ENCODE measurements at regions not wholly inside any gene's neighbourhood (a gene's known extent, or its start where the extent isn't known, plus 50 kb on each side); places are given as distances from the start of the nearest gene placed in this dataset.
"Not testable (repeated sequence)": the region's sequence is repeated elsewhere in the genome, so short reads cannot be mapped to it uniquely, and the experiment has no call there.

DNA sequence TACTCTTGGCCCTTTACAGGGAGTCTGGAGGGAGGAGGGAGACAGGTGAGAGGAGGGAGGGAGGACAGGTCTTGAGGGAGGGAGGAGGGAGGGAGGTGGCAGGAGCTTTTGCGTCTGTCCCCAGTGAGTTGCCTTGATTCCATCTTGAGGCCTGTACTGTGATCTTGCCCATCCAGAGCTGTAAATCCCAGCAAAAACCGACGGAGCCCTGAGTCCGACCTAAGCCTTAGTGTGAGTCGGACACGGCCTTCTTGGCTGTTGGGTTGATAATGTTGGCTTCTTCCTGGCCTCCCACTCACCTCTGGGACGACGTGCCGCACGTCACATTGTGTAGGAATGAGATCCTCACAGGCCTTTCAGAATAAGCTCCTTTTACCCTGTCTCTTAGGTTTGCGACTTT, 72.5 kb downstream of the RGS12 start:
- ATAC-seq: no peak

DNA sequence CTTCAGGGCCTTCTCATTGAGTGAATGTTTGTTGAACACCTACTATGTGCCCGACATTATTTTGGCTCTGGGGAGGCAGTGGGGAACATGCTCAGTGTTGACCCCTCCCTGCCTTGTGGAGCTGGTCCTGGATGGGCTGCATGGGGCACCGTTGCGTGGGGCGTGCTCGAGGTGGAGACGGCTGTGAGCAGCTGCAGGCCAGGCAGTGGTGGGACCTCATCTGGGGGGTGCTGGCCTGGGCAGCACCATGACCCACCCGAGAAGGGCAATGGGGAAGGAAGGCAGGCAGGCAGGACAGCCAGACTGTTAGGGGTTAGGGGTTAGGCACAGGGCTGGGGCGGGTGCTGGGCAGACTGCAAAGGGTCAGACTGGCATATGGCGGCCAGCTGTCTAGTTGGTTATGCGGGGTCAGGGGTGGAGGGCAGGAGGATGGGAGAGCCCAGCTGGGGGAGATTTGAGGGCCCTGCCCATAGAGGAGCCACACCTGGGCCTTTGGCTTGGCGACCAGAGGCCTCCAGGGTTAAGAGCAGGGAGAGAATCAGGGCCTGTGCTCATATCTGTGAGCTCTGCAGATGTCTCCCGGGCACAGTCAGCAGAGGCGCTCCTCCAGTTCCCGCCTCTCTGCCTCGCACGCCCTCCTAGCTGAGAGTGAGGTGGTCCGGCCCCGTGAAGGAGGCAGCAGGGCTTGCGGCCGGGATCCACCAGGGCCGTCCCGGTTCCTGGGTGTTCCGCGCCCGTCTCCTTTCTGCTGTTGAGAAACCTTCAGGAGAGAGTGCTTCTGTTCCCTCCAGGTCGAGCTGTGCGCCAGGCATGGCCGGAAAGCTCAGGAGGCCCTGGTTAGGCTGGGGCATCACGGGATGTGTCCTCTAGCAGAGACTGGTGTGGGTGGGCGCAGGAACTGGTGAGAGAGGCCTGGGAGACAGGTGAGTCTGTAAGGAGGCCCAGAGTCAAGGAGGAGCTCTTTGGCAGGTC, 73.3 kb downstream of the RGS12 start:
- ATAC-seq: no peak

DNA sequence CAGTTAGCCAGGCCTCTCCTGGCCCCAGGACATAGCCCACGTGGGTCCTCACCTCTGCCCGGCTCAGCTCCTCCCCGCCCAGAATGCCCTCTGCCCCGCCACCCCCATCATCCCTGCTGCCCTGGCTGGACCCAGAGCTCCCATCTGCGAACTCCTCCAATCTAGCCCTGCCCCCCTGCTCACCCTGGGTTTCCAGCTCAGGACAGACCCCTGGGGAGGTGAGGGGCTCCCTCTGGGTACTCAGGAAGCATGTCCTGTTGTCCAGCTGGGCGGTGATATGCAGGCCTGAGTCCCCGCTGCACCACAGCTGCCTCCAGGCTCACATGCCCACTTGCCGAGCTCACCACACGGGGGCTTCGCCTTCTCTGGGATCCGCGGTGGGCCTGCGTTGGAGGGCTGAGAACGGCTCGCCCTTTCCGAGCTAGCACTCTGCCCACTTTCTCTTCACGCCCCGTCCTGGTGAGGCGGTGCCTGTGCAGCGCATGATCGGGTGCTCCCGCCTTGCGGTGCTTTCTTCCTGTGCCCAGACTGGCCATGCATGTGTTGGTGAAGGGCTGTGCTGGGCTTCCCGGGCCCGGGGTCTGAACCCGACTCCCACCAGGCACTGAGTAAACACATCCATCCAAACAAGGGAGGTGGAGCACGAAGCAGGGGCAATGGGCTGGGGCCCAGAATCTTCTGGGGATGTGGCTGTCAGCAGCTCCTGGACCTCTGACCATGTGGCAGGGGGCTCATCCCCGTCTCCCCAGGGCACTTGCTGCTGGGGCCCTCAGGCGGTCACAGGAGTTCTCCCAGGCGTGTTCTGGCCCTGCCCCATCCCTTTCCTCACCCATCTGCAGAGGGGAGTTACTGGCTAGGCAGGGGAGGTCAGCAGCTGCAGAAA, 74.3 kb downstream of the RGS12 start:
- no peak for ATAC-seq

DNA sequence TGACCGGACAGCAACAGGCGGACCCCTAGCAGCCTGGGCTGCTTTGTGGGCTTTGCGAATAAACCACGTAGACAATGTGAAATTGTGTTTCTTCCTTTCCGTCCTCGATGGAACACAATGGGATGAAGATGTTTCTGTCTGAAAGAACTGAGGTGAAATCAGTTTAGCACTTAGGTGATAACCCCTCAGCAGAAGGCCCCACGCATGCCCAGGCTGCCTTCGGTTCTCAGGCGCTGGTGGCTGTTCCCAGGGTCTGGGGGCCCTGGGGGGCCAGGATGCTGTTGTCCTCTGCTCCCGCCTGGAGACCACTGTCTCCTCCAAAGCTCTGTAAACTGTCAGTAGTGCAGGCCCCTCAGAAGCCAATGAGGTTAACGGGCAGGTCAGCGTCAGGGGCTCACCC, 73.9 kb upstream of the HGFAC start:
- ATAC-seq: no peak

DNA sequence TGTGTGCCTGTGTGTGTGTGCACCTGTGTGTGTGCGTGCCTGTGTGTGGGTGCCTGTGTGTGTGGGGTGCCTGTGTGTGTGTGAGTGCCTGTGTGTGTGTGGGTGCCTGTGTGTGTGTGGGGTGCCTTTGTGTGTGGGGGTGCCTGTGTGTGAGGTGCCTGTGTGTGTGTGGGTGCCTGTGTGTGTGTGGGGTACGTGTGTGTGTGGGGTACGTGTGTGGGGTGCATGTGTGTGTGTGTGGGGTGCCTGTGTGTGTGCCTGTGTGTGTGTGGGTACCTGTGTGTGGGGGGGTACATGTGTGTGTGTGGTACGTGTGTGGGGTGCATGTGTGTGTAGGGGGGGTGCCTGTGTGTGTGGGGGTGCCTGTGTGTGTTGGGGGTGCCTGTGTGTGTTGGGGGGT, 73.4 kb upstream of the HGFAC start:
- ATAC-seq: no peak

DNA sequence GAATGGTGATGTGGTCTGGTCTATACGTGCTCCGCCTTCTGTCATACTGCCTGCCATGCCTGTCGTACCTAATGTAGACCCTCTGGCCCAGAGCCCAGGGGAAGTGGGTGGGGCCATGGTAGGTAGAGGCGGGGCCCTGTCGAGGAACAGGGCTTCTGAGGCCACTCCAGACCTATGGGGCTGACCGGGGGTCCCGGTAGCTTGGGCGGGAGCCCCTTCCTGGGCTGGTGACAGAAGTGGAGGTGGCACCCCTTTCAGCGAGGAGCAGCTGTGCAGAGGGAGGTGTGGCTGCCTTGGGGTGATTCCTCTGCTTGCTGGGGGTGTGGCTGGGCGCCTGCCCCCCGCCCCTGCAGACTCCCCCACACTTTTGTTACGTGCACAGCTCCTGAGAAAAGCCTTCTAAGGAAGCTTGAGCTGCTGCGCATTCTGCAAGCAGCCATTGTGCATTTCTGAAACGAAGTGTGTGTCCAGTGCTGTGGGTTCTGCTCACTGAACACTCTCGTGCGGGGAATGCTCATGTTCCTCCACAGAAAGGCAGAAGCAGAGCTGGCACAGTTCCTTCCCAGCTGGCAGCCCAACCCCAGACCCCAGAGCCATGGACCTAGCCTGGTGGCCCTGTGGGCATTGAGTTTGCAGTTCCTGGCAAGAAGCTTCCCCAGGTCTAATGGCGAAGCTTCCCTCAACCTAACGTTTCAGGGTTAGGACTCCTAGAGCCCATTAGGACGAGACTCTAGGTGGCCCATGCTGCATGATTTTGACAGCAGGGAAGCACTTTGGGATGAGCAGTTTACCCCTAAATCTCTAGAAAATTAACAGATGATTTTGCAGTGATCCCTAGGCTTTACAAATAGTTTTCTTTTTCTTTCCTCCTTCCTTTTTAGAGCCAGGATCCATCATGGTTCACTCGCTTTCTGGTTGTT, 72.7 kb upstream of the HGFAC start:
- ATAC-seq: no peak

DNA sequence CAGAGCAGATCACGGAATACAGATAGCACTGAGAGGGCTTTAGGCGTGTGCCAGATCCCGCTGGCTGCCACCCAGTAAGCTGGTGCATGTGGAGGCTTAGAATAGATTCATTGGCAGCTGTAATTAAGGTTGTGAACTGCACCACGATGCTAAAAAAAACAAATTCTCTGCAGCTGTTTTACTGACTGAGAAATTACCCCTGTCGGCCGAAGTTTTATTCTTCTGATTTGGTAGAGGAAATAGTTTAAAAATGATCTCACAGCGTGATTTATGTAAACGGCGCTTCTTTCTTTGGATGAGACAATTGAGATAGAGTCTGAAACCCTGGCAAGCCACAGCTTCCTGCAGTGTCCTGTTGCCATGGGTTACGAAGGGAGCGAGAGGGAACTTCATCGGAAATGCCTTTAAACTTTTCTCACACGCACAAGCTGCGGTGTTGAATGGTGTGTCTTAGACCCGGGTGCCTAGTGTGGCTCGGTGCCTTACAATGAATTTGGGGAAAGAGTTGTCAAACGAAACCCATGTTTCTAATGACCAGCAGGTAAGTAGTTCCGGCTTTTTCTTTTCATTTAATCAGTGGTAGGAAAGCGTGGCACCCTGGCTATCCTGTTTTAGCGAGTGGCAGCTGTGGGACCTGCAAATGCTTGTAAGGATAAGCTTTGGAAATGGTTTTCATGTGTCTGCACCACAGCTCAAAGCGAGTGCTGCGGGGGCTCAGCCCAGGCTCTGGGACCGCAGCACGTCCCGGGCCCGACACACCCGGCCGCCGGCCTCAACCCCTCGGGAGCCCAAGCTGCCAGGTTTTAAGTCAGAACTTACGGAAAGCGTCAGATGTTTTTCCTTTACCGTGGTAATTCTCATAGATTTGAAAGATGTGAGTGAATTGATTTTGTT, 71.7 kb upstream of the HGFAC start:
- peak; percentile 6 for ATAC-seq

DNA sequence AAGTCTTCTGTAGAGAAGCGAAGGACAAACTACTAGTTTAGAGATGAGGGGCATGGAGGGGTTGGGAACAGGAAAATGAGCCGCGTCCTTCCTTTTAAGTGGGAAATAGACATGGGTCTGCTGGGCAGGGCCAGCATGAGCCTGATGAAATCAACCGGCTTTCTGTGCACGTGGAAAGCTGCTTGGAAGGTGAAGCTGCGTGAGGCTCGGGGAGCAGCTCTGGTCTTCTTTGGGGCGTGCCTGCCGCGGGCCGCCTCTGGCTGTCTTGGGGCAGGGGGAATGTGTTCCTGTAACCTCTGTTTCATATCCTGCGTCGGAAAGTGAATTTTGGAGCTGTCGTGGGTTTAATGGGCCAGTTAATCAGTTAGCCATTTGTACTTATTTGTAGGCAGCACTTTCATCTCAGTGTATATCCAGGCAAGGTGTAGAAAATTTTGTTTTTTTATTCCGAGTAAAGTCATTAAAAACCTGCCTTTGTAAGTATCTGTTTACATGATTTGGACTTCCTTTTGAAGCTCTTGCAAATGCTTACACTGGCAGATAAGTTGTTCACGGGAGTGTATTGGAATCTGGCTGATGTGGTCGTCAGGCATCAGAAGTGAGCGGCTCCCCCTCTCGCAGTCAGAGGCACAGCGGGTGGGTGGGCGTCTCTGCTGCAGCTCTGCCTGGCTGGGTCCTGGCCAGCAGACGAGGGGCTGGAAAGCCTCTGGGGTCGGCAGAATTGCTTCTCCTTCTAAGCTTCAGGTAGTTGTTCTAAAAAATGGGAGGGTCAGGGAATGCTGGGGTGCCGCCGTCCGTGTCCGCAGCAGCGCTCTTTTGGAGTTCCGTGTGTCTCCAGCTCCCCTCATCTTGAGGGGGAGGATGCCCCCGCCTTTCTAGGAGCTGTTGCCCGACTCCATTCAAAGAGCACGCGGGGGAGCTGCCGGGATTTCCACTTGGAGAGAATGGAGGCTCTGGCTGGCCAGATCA, 70.5 kb upstream of the HGFAC start:
- ATAC-seq: no peak

DNA sequence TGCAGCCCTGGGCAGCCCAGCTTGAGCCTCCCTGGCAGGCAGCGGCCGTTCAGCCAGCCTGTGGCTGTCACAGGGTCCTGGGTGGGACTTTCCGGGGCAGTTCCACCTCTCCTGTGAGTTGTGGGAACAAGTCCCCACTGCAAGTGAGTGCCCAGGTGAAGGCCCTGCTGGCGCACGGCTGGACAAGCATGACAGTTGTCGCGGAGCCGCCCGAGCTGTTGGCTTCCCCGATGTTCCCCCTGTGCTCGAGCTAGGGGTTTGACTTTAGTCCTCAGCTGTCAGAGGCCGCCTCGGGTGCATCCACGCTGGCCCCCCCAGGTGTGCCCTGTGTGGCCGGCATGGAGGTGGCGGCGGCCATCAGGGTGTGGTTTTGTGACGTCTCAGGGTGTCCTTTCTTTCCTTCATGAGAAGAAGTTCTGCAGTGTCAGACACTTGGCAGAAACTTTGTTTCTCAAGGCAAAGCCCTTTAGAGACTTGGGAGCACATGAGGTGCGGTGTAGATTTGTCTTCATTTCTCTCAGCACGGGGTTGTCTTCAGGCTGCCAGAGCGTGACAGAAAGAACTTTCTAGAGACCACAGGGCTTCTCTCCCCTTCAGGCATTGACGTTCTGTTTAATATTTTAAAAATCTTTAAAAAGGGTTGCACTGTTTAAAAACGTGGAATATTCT, 69.4 kb upstream of the HGFAC start:
- no peak for ATAC-seq

DNA sequence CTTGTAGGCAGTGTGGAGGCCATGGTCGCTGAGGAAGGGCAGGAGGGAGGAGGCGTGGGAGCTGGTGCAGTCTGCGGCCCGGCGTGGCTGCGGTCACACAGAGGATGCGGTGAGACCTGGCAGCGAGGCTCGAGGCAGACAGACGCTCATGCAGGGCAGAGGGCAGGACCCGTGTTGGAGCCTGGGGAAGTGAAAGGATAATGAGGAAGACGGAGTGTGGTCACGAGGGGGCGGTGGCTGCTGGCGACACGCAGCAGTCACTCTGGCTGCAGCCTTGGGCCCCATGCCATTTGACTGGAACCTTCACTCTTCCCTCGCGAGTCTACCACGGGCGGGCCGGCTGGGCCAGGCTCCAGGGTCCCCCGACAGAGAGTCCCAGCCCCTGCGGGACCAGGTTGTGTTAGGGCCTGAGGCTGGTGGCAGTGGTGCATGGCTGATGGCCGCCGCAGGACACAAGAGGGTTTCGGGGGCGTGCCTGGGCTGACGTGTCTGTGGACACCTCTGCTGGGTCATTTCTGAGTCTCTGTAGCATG, 68.8 kb upstream of the HGFAC start:
- peak; percentile 62 for ATAC-seq

DNA sequence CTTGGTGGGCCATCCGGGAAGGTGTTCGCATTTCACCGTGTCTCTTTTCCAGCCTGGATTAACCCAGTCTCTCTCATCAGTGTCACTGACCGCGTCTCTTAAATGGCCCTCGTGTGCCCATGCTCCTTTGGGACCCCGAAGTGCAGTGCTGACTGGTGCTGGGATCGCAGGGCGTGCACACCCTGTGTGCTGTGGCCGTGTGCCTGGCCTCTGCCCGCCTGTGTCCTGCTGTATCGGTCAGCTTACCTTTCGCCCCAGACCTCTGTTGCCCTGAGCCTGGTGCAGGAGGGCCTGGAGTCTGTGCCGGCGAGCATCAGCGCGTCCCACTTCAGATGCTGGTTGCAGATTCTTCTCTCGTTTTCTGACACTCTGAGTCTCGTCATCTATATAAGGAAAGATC, 68.3 kb upstream of the HGFAC start:
- peak; percentile 5 for ATAC-seq

DNA sequence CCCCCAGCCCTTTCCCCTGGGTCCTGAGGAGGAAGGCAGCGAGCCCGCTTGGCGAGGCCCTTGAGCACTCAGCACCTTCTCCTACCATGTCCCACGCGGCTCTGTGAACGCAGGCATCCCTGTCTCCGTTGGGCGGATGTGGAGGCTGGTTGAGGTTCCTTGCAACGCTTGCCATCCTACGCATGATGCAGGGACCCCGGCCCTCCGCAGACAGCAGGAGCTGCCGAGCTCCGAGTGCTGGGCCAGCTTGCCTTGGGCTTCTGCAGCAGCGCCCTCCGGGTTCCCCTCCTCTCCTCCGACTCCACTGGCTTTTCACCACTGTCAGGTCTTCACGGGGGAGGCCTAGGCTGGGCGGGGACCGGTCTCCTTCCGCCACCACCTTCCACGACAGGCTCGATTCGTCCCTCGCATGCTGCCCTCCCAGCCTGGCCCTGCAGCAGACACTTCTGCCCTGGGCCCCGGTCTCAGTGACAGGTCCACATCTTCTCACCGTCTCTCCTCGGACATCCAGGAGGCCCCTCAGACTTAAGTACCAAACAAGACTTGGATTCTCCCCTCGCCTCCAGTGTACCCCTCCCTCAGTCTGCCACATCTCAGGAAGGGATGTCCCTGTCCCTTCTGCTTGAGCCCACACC, 67.6 kb upstream of the HGFAC start:
- ATAC-seq: no peak

DNA sequence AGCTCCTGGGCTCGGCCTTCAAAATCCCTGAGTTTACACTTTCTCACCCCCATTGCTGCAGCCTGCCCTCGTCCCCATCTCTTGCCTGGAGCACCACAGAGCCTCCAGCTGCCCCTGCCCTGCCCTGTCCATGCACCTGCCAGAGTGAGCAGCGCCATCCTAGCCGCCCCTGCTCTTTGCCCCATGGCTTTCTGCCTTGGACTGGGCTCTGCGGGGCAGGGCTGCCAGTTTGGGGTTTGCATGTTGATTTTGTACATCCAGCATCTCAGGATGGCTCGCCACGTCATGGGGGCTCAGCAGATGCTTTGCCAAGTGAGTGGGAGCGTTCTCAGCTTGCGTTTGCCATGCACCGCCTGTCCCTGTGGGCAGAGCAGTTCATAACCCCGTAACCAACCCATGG, 67.1 kb upstream of the HGFAC start:
- no peak for ATAC-seq

DNA sequence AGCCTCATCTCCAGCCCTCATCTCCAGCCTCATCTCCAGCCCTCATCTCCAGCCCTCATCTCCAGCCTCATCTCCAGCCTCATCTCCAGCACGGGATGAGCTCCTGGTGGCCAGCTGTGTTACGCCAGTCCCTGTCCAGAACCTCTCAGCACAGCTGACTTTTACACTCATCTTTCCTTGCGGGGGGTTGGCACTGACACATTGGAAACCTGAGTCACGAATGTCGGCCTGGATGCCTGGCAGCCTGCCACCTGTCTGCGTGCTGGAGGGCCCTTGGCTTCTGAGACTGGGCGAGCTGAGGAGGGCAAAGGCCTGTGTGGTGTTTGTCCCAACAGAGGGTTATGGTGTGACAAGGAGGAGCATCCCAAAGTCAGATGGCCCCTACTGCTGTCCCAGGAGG, 66.1 kb upstream of the HGFAC start:
- no peak for ATAC-seq

DNA sequence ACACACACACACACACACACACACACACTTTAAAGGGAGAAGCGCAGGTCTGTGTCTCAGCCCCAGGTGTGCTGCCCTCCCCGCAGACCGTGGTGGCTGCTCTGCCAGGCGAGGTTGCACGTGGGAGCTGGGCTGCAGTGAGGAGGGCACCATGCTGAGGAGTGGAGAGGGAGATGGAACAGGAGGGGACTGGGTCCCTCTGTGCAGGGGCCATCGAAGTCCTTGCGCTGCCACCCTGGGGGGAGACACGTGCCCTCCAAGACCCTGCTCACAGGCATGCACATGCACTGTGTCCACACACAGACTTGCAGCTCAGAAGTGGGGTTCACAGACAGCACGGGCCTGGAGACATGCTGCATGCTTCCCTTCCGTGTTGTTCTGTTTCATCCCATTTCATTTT, 65.5 kb upstream of the HGFAC start:
- ATAC-seq: no peak

DNA sequence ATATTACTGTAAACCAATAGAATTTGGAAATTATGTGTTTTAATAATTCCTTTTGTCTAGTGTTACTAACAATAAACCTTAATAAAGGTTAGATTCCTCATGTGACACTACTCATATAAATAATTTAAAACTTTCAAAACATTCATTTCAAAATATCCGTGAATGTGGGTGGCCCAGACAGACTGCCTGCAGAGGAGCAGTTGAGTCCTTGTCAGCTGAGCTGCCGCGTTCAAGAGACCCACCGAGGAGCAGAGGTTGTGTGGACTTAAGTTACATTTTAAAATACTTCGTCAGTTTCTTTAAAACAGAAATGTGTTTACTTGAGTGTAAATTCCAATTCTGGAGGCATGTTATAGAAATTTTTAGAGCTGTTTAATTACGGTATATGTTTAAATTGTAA, 64.2 kb upstream of the HGFAC start:
- no peak for ATAC-seq

DNA sequence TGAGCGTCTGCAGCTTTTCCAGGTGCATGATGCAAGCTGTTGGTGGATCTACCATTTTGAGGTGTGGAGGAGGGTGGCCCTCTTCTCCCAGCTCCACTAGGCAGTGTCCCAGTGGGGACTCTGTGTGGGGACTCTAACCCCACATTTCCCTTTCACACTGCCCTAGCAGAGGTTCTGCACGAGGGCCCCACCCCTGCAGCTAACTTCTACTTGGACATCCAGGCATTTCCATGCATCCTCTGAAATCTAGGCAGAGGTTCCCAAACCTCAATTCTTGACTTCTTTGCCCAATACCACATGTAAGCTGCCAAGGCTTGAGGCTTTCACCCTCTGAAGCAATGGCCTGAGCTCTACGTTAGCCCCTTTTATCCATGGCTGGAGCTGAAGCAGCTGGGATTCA, 61.4 kb upstream of the HGFAC start:
- ATAC-seq: not testable (repeated sequence)

DNA sequence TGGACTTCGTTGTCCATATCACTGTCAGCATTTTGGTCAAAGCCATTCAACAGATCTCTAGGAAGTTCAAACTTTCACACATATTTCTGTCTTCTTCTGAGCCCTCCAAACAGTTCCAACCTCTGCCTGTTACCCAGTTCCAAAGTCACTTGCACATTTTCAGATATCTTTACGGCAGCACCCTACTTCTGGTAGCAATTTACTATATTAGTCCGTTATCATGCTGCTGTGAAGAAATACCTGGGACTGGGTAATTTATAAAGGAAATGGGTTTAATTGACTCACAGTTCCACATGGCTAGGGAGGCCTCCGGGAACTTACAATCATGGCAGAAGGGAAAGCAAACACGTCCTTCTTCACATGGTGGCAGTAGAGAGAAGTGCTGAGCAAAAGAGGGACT, 60.6 kb upstream of the HGFAC start:
- ATAC-seq: not testable (repeated sequence)

DNA sequence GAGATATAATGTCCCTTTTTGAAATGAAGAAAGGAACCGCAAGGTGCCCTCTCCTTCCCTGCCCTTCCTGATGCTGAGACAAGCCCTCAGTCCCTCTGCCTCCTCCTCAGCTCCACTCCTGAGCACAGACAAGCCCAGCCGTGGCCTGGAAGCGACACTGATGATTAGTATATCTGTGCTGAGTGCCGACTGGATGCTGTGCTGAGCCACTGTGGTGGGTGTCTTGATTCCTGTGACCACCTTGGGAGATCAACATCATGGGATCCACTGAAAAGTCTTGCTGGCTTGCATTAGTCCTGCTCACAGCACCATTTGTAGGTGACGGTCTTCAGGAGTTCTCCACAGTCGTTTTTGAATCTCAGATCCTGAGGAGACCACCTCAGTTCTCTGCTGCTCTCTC, 59.5 kb upstream of the HGFAC start:
- ATAC-seq: no peak

Measured in esophagus mucosa (tissue), 1 donor.